ENCODE measurements at regions not wholly inside any gene's neighbourhood (a gene's known extent, or its start where the extent isn't known, plus 50 kb on each side); places are given as distances from the start of the nearest gene placed in this dataset.
"Not testable (repeated sequence)": the region's sequence is repeated elsewhere in the genome, so short reads cannot be mapped to it uniquely, and the experiment has no call there.

- not testable (repeated sequence) for H4K8ac ChIP-seq (ENCODE audit: low read depth, low read length); H3K4me3 ChIP-seq (ENCODE audit: low read length in 2 of 2); H3K4me1 ChIP-seq (ENCODE audit: control insufficient read depth in 2 of 2, insufficient read depth in 1 of 2, low read depth in 1 of 2, low read length in 2 of 2); H3K4me2 ChIP-seq (ENCODE audit: insufficient read depth, low read length, poor library complexity, severe bottlenecking); H3K27me3 ChIP-seq (ENCODE audit: control insufficient read depth in 3 of 3, insufficient read depth in 3 of 3, low read depth in 1 of 3, low read length in 3 of 3); H2AK5ac ChIP-seq (ENCODE audit: low read depth, low read length); H2AFZ ChIP-seq (ENCODE audit: low read length); H3K27ac ChIP-seq (replicated peaks; ENCODE audit: low read length); H2BK120ac ChIP-seq (ENCODE audit: low read depth, low read length); H3K36me3 ChIP-seq (replicated peaks in 1 of 2; ENCODE audit: control insufficient read depth in 2 of 2, insufficient read depth in 2 of 2, low read length in 2 of 2); H2BK15ac ChIP-seq (ENCODE audit: low read length); H3K14ac ChIP-seq (ENCODE audit: low read length); H3K9me3 ChIP-seq (replicated peaks in 1 of 2; ENCODE audit: control insufficient read depth in 2 of 2, insufficient read depth in 1 of 2, low read depth in 1 of 2, low read length in 2 of 2); H2BK5ac ChIP-seq (ENCODE audit: low read length); H3K9ac ChIP-seq (ENCODE audit: low read depth, low read length, poor library complexity); DNase-seq (ENCODE audit: low spot score); H2BK12ac ChIP-seq (ENCODE audit: low read length); H3K79me1 ChIP-seq (ENCODE audit: low read depth, low read length); H3K18ac ChIP-seq (ENCODE audit: low read length); H3K23ac ChIP-seq (ENCODE audit: low read depth, low read length, poor library complexity); H3K4ac ChIP-seq (ENCODE audit: low read length); H4K91ac ChIP-seq (ENCODE audit: low read depth, low read length, poor library complexity)
- WGBS, 2 donors (ENCODE audit: extremely low coverage in 2 of 2, insufficient read length in 2 of 2, insufficient replicate concordance in 1 of 2): no CpG with 5 or more reads among the region's 6 CpGs
Measured at GRCh38 chrX:144127570-144128169, 243.8 kb downstream of the UBE2NL start.

- not testable (repeated sequence) for H3K9ac ChIP-seq (ENCODE audit: low read depth, low read length, poor library complexity); H3K4me3 ChIP-seq (ENCODE audit: low read length in 2 of 2); H2BK12ac ChIP-seq (ENCODE audit: low read length); H2BK120ac ChIP-seq (ENCODE audit: low read depth, low read length); H2AFZ ChIP-seq (ENCODE audit: low read length); H3K79me1 ChIP-seq (ENCODE audit: low read depth, low read length); H4K91ac ChIP-seq (ENCODE audit: low read depth, low read length, poor library complexity); H3K36me3 ChIP-seq (replicated peaks in 1 of 2; ENCODE audit: control insufficient read depth in 2 of 2, insufficient read depth in 2 of 2, low read length in 2 of 2); H4K8ac ChIP-seq (ENCODE audit: low read depth, low read length); H3K9me3 ChIP-seq (replicated peaks in 1 of 2; ENCODE audit: control insufficient read depth in 2 of 2, insufficient read depth in 1 of 2, low read depth in 1 of 2, low read length in 2 of 2); H3K4ac ChIP-seq (ENCODE audit: low read length); H3K18ac ChIP-seq (ENCODE audit: low read length); H3K4me2 ChIP-seq (ENCODE audit: insufficient read depth, low read length, poor library complexity, severe bottlenecking); H3K14ac ChIP-seq (ENCODE audit: low read length); H3K27ac ChIP-seq (replicated peaks; ENCODE audit: low read length); H2AK5ac ChIP-seq (ENCODE audit: low read depth, low read length); H3K4me1 ChIP-seq (ENCODE audit: control insufficient read depth in 2 of 2, insufficient read depth in 1 of 2, low read depth in 1 of 2, low read length in 2 of 2); DNase-seq (ENCODE audit: low spot score); H2BK5ac ChIP-seq (ENCODE audit: low read length); H3K27me3 ChIP-seq (ENCODE audit: control insufficient read depth in 3 of 3, insufficient read depth in 3 of 3, low read depth in 1 of 3, low read length in 3 of 3); H3K23ac ChIP-seq (ENCODE audit: low read depth, low read length, poor library complexity); H2BK15ac ChIP-seq (ENCODE audit: low read length)
- WGBS, 2 donors (ENCODE audit: extremely low coverage in 2 of 2, insufficient read length in 2 of 2, insufficient replicate concordance in 1 of 2): no CpG with 5 or more reads among the region's 2 CpGs
Measured at GRCh38 chrX:144129511-144129910, 245.6 kb downstream of the UBE2NL start.

GRCh38 chrX:144130507-144130906, 246.6 kb downstream of the UBE2NL start:
- H3K23ac ChIP-seq (ENCODE audit: low read depth, low read length, poor library complexity): not testable (repeated sequence)

GRCh38 chrX:144131080-144131479, 247.2 kb downstream of the UBE2NL start:
- H3K14ac ChIP-seq (ENCODE audit: low read length); H3K27me3 ChIP-seq (ENCODE audit: control insufficient read depth in 3 of 3, insufficient read depth in 3 of 3, low read depth in 1 of 3, low read length in 3 of 3); H3K36me3 ChIP-seq (replicated peaks in 1 of 2; ENCODE audit: control insufficient read depth in 2 of 2, insufficient read depth in 2 of 2, low read length in 2 of 2); H2BK120ac ChIP-seq (ENCODE audit: low read depth, low read length); H2BK12ac ChIP-seq (ENCODE audit: low read length); H3K9me3 ChIP-seq (replicated peaks in 1 of 2; ENCODE audit: control insufficient read depth in 2 of 2, insufficient read depth in 1 of 2, low read depth in 1 of 2, low read length in 2 of 2); H3K4ac ChIP-seq (ENCODE audit: low read length); H4K8ac ChIP-seq (ENCODE audit: low read depth, low read length); H3K4me3 ChIP-seq (ENCODE audit: low read length in 2 of 2); H3K18ac ChIP-seq (ENCODE audit: low read length); H2AFZ ChIP-seq (ENCODE audit: low read length); H2BK15ac ChIP-seq (ENCODE audit: low read length); H3K4me2 ChIP-seq (ENCODE audit: insufficient read depth, low read length, poor library complexity, severe bottlenecking); H3K79me1 ChIP-seq (ENCODE audit: low read depth, low read length); DNase-seq (ENCODE audit: low spot score); H3K23ac ChIP-seq (ENCODE audit: low read depth, low read length, poor library complexity); H3K27ac ChIP-seq (replicated peaks; ENCODE audit: low read length); H2AK5ac ChIP-seq (ENCODE audit: low read depth, low read length); H2BK5ac ChIP-seq (ENCODE audit: low read length); H3K4me1 ChIP-seq (ENCODE audit: control insufficient read depth in 2 of 2, insufficient read depth in 1 of 2, low read depth in 1 of 2, low read length in 2 of 2); H4K91ac ChIP-seq (ENCODE audit: low read depth, low read length, poor library complexity); H3K9ac ChIP-seq (ENCODE audit: low read depth, low read length, poor library complexity): not testable (repeated sequence)
- WGBS, 2 donors (ENCODE audit: extremely low coverage in 2 of 2, insufficient read length in 2 of 2, insufficient replicate concordance in 1 of 2): no CpG with 5 or more reads among the region's 3 CpGs

More at GRCh38 chrX:144130507-144130906, 246.6 kb downstream of the UBE2NL start:
- not testable (repeated sequence) for H2AFZ ChIP-seq (ENCODE audit: low read length); DNase-seq (ENCODE audit: low spot score); H3K4me1 ChIP-seq (ENCODE audit: control insufficient read depth in 2 of 2, insufficient read depth in 1 of 2, low read depth in 1 of 2, low read length in 2 of 2); H2BK15ac ChIP-seq (ENCODE audit: low read length); H3K27ac ChIP-seq (replicated peaks; ENCODE audit: low read length); H2BK120ac ChIP-seq (ENCODE audit: low read depth, low read length); H4K8ac ChIP-seq (ENCODE audit: low read depth, low read length); H2AK5ac ChIP-seq (ENCODE audit: low read depth, low read length); H3K9me3 ChIP-seq (replicated peaks in 1 of 2; ENCODE audit: control insufficient read depth in 2 of 2, insufficient read depth in 1 of 2, low read depth in 1 of 2, low read length in 2 of 2); H3K27me3 ChIP-seq (ENCODE audit: control insufficient read depth in 3 of 3, insufficient read depth in 3 of 3, low read depth in 1 of 3, low read length in 3 of 3); H3K4ac ChIP-seq (ENCODE audit: low read length); H3K4me3 ChIP-seq (ENCODE audit: low read length in 2 of 2); H2BK12ac ChIP-seq (ENCODE audit: low read length); H3K14ac ChIP-seq (ENCODE audit: low read length); H3K36me3 ChIP-seq (replicated peaks in 1 of 2; ENCODE audit: control insufficient read depth in 2 of 2, insufficient read depth in 2 of 2, low read length in 2 of 2); H3K9ac ChIP-seq (ENCODE audit: low read depth, low read length, poor library complexity); H3K18ac ChIP-seq (ENCODE audit: low read length); H3K4me2 ChIP-seq (ENCODE audit: insufficient read depth, low read length, poor library complexity, severe bottlenecking); H3K79me1 ChIP-seq (ENCODE audit: low read depth, low read length); H4K91ac ChIP-seq (ENCODE audit: low read depth, low read length, poor library complexity); H2BK5ac ChIP-seq (ENCODE audit: low read length)
- WGBS, 2 donors (ENCODE audit: extremely low coverage in 2 of 2, insufficient read length in 2 of 2, insufficient replicate concordance in 1 of 2): no CpG with 5 or more reads among the region's 3 CpGs

All from neuronal stem cell (in vitro differentiated cells).